ENCODE measurements at regions not wholly inside any gene's neighbourhood (a gene's known extent, or its start where the extent isn't known, plus 50 kb on each side); places are given as distances from the start of the nearest gene placed in this dataset.

DNA sequence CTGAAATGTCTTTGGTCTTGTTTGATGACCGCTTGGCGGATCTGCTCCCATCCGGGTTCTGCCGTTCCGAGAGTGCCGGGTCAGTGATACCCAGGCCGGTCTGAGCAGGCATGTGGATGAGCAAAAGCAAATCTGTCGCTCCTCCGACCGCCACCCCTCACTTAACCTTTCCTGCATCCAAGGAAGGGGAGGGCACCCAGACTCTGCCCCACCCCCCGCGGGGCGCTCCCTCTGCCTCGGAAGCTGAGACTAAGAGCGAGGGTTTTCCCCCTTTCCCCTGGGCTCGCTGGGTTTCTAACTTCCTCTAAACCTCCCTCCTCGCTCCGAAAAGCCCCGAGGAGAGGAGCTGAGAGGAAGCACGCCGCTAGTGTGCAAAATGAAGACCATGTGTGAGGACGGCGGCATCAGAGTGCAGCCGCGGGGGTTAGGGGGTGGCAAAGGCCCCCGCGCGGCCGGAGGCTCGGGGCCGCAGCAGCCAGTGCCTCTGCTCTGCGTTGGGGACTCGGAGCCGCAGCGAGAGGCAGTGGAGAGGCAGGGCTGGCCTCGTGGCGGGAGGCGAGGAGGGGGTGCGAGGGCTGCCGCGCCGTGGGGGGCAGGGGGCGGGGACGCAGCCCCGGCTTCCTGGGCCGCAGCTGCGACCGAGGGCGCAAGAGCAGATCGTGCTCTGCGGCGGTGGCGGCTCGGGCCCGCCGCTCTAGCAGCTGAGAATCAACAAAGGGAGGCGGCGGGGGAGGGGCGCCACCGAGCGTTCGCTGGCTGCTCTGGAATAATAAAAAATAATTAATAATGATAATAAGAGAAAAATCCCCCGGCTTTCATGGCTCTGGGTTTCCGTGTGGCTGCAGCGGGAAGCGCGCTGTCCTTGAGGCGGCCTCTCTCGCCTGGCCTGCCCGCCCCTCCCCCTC, 55.8 kb upstream of the BCOR start:
- DNase-seq (ENCODE audit: low read depth in 1 of 2, low spot score in 1 of 2): peak; percentile 78 to 87
- TF ChIP-seq POLR2AphosphoS5 (IDR thresholded peaks at IDR 0.05; ENCODE audit: low read depth) (peak; percentile 59), SPI1 (IDR thresholded peaks at IDR 0.05; ENCODE audit: borderline replicate concordance, low read depth) (peak; percentile 2; the same call in 1 of the 2 replicates)
- TF ChIP-seq, protein P1, sequence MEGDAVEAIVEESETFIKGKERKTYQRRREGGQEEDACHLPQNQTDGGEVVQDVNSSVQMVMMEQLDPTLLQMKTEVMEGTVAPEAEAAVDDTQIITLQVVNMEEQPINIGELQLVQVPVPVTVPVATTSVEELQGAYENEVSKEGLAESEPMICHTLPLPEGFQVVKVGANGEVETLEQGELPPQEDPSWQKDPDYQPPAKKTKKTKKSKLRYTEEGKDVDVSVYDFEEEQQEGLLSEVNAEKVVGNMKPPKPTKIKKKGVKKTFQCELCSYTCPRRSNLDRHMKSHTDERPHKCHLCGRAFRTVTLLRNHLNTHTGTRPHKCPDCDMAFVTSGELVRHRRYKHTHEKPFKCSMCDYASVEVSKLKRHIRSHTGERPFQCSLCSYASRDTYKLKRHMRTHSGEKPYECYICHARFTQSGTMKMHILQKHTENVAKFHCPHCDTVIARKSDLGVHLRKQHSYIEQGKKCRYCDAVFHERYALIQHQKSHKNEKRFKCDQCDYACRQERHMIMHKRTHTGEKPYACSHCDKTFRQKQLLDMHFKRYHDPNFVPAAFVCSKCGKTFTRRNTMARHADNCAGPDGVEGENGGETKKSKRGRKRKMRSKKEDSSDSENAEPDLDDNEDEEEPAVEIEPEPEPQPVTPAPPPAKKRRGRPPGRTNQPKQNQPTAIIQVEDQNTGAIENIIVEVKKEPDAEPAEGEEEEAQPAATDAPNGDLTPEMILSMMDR (IDR thresholded peaks at IDR 0.05; ENCODE audit: insufficient read depth, low read length): no peak
- TF ChIP-seq, protein P2, sequence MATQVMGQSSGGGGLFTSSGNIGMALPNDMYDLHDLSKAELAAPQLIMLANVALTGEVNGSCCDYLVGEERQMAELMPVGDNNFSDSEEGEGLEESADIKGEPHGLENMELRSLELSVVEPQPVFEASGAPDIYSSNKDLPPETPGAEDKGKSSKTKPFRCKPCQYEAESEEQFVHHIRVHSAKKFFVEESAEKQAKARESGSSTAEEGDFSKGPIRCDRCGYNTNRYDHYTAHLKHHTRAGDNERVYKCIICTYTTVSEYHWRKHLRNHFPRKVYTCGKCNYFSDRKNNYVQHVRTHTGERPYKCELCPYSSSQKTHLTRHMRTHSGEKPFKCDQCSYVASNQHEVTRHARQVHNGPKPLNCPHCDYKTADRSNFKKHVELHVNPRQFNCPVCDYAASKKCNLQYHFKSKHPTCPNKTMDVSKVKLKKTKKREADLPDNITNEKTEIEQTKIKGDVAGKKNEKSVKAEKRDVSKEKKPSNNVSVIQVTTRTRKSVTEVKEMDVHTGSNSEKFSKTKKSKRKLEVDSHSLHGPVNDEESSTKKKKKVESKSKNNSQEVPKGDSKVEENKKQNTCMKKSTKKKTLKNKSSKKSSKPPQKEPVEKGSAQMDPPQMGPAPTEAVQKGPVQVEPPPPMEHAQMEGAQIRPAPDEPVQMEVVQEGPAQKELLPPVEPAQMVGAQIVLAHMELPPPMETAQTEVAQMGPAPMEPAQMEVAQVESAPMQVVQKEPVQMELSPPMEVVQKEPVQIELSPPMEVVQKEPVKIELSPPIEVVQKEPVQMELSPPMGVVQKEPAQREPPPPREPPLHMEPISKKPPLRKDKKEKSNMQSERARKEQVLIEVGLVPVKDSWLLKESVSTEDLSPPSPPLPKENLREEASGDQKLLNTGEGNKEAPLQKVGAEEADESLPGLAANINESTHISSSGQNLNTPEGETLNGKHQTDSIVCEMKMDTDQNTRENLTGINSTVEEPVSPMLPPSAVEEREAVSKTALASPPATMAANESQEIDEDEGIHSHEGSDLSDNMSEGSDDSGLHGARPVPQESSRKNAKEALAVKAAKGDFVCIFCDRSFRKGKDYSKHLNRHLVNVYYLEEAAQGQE (IDR thresholded peaks at IDR 0.05; ENCODE audit: insufficient replicate concordance, low read depth): peak; percentile 35
- Histone ChIP-seq H3K27me3 (ENCODE audit: insufficient read depth, poor library complexity, severe bottlenecking) (no peaks in the 10 kb centered on the region), H3K4me3 (replicated peaks; ENCODE audit: insufficient read depth, low read length) (peak overlapping the region; percentile 34), H3K27ac (replicated peaks) (peak overlapping the region; percentile 93)

DNA sequence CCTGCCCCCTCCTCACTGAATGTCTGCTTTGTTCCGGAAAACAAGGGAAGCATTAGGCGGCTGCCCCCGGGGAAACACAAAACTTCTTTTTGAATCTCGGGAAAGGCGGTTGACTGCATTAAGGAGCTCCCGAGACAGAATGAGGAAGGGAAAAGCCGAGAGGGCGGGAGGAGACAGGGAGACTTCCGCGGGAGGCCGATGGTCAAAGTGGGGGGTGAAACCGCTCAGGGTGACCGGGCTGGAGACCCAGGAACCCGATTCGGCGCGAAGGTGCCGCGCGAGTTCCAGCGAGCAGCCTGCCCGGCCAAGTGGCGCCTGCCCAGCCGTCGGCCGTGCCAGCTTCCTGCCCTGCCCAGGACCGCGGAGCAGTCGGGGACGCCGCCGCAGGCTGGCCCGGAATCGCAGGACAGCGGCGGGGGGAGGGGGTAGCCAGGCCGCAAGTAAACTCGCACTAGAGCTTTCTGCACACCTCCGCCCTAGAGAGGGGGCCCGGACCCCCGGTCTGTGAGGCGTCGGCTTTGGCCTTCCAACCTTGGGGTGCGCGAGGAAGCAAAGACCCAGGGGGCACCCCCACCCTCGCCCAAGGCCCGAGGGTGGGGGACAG, 55.1 kb upstream of the BCOR start:
- H3K4me3 ChIP-seq (replicated peaks; ENCODE audit: insufficient read depth, low read length): peak overlapping the region; percentile 34
- peak overlapping the region; percentile 93 for H3K27ac ChIP-seq (replicated peaks)
- DNase-seq (ENCODE audit: low read depth in 1 of 2, low spot score in 1 of 2): peak in 1 of 2 experiments; percentile 43
- no peaks in the 10 kb centered on the region for H3K27me3 ChIP-seq (ENCODE audit: insufficient read depth, poor library complexity, severe bottlenecking)
- peak; percentile 24; the same call in 1 of the 2 replicates for TF ChIP-seq POLR2AphosphoS5 (IDR thresholded peaks at IDR 0.05; ENCODE audit: low read depth)
- TF ChIP-seq, protein P2 (IDR thresholded peaks at IDR 0.05; ENCODE audit: insufficient replicate concordance, low read depth): no peak
- TF ChIP-seq SPI1 (IDR thresholded peaks at IDR 0.05; ENCODE audit: borderline replicate concordance, low read depth): no peak; the same call in 1 of the 2 replicates

DNA sequence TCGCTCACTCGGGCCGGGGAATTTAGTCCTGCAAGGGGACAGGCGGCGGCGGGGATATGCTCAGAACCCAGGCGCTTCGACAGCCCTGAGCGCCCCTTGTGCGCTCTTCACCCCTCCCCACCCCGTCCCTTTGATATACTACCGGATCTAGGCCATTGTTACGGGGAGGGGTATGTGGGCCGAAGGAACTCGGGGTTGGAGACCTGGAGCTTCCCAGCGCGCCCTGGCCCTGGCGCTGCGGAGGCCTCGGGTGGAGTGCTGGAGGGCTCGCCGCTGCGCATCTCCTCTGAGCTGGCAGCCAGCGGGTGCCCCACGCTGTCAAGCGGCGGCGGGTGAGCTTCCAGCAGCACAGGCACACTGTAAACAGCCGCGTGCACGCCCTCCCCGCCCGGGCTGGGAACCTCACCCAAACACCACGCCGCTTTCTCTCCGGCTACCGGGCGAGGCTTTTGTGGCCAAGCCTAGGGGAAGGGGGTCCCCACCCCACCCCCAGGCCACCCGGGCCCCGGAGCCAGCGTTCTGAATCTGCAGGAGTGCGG, 54.5 kb upstream of the BCOR start:
- no peaks in the 10 kb centered on the region for H3K27me3 ChIP-seq (ENCODE audit: insufficient read depth, poor library complexity, severe bottlenecking)
- TF ChIP-seq SPI1 (IDR thresholded peaks at IDR 0.05; ENCODE audit: borderline replicate concordance, low read depth): no peak
- 0 out of 2 replicates have a peak, but pooled peaks have one; percentile 12 for TF ChIP-seq GABPA (IDR thresholded peaks at IDR 0.05; ENCODE audit: low read depth)
- peak in 1 of 2 experiments; percentile 42 for DNase-seq (ENCODE audit: low read depth in 1 of 2, low spot score in 1 of 2)
- no peak overlapping the region for H3K4me3 ChIP-seq (replicated peaks; ENCODE audit: insufficient read depth, low read length)
- H3K27ac ChIP-seq (replicated peaks): peak overlapping the region; percentile 93

GRCh38 chrX:40151211-40152172, 53.7 kb upstream of the BCOR start:
- TF ChIP-seq SPI1 (IDR thresholded peaks at IDR 0.05; ENCODE audit: borderline replicate concordance, low read depth) (no peak), POLR2AphosphoS5 (IDR thresholded peaks at IDR 0.05; ENCODE audit: low read depth) (no peak), GABPA (IDR thresholded peaks at IDR 0.05; ENCODE audit: low read depth) (no peak)
- TF ChIP-seq, protein P2 (IDR thresholded peaks at IDR 0.05; ENCODE audit: insufficient replicate concordance, low read depth): no peak
- TF ChIP-seq, protein P1 (IDR thresholded peaks at IDR 0.05; ENCODE audit: insufficient read depth, low read length): no peak
- Histone ChIP-seq H3K4me3 (replicated peaks; ENCODE audit: insufficient read depth, low read length) (no peak overlapping the region), H3K27ac (replicated peaks) (no peak overlapping the region), H3K27me3 (ENCODE audit: insufficient read depth, poor library complexity, severe bottlenecking) (no peaks in the 10 kb centered on the region)
- DNase-seq (ENCODE audit: low read depth in 1 of 2, low spot score in 1 of 2): no peak
